ENCODE measurements at regions not wholly inside any gene's neighbourhood (a gene's known extent, or its start where the extent isn't known, plus 50 kb on each side); places are given as distances from the start of the nearest gene placed in this dataset.
"Not testable (repeated sequence)": the region's sequence is repeated elsewhere in the genome, so short reads cannot be mapped to it uniquely, and the experiment has no call there.

- no peak for DNase-seq
These were observed 685.0 kb downstream of the PDCD6IP start for GRCh38 chr3:34483311-34483887.

- no peak for DNase-seq
These were observed 705.9 kb downstream of the PDCD6IP start for GRCh38 chr3:34504366-34504765.

- no peak for DNase-seq
These were observed 706.3 kb downstream of the PDCD6IP start for GRCh38 chr3:34504775-34505174.

GRCh38 chr3:34508732-34509131, 710.3 kb downstream of the PDCD6IP start:
- no peak for DNase-seq

GRCh38 chr3:34511891-34512290, 713.5 kb downstream of the PDCD6IP start:
- DNase-seq: no peak

GRCh38 chr3:34519008-34519407, 720.6 kb downstream of the PDCD6IP start:
- not testable (repeated sequence) for DNase-seq

GRCh38 chr3:34531156-34531555, 732.7 kb downstream of the PDCD6IP start:
- DNase-seq: no peak

GRCh38 chr3:34533451-34533850, 735.0 kb downstream of the PDCD6IP start:
- DNase-seq: peak in 2 of 3 donors; percentile 14 to 36

- DNase-seq: peak in 1 of 3 donors; percentile 5
These were observed 735.6 kb downstream of the PDCD6IP start for GRCh38 chr3:34534013-34534412.

- DNase-seq: no peak
These were observed 745.7 kb downstream of the PDCD6IP start for GRCh38 chr3:34544136-34544535.

GRCh38 chr3:34547297-34547920, 749.0 kb downstream of the PDCD6IP start:
- no peak for DNase-seq

- no peak for DNase-seq
These were observed 768.8 kb downstream of the PDCD6IP start for GRCh38 chr3:34567266-34567665.

- DNase-seq: no peak
These were observed 770.3 kb downstream of the PDCD6IP start for GRCh38 chr3:34568766-34569165.

GRCh38 chr3:34569437-34569836, 771.0 kb downstream of the PDCD6IP start:
- DNase-seq: no peak

GRCh38 chr3:34570916-34571705, 772.7 kb downstream of the PDCD6IP start:
- no peak for DNase-seq

GRCh38 chr3:34571714-34572113, 773.3 kb downstream of the PDCD6IP start:
- no peak for DNase-seq

GRCh38 chr3:34575776-34576175, 777.3 kb downstream of the PDCD6IP start:
- no peak for DNase-seq

- DNase-seq: no peak
These were observed 783.6 kb downstream of the PDCD6IP start for GRCh38 chr3:34582055-34582454.

GRCh38 chr3:34583451-34583850, 785.0 kb downstream of the PDCD6IP start:
- DNase-seq: no peak

GRCh38 chr3:34584971-34585370, 786.5 kb downstream of the PDCD6IP start:
- DNase-seq: no peak

GRCh38 chr3:34599595-34599994, 801.2 kb downstream of the PDCD6IP start:
- DNase-seq: no peak

GRCh38 chr3:34619990-34620389, 821.6 kb downstream of the PDCD6IP start:
- no peak for DNase-seq

- no peak for DNase-seq
These were observed 828.3 kb downstream of the PDCD6IP start for GRCh38 chr3:34626699-34627098.

Data from muscle of back (tissue), 3 donors.